ENCODE measurements at regions not wholly inside any gene's neighbourhood (a gene's known extent, or its start where the extent isn't known, plus 50 kb on each side); places are given as distances from the start of the nearest gene placed in this dataset.

DNA sequence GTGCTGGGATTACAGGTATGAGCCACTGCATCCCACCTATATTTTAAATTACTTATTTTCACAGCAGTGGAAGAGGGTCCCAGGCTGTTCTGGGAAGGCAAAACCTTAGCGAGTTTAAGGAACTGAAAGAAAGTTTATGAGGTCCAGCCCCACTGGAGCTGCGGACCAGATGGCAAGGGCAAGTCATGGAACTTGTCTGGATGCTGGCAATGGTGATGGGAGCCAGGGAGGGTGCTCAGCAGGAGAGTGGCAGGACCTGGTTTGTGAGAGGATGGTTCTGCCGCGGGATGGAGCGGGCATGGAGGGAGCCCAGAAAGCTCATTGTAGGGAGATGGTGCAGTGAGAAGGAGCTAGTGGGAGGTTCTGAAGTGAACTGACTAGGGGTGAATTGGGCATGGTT lies 50.6 kb upstream of the SLC45A1 start:
- DNase-seq (ENCODE audit: low read depth), result no peak

DNA sequence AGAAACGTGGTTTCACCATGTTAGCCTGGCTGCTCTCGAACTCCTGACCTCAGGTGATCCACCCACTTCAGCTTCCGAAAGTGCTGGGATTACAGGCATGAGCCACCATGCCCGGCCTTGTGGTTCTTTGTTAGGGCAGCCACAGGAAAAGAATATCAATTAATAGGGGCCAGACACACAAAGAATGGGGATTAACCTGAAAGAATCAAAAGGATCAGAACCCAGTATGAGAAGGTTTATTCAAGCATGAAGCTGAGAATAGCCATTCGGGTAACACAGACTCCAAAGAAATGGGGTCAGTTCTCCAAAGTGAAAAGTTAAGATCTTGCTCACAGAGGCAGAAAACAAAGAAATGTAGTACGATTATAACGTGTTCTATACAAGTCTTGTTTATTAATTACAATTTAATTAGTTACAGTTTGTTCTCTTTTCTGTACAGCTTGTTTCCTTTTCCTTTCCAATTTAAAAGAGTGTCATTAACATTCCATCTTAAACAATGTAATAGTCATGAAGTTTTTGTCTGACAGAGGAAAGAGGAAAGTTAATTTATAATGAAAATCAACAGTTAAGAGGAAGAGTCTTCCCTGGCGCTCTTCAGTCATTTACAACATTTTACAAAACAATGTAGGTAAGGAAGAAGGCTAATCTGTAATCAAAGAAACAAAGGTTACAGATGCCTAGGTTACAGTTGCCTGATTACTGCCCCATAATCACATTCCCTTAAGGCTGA lies 51.3 kb upstream of the SLC45A1 start:
- DNase-seq (ENCODE audit: low read depth), result peak; percentile 91

DNA sequence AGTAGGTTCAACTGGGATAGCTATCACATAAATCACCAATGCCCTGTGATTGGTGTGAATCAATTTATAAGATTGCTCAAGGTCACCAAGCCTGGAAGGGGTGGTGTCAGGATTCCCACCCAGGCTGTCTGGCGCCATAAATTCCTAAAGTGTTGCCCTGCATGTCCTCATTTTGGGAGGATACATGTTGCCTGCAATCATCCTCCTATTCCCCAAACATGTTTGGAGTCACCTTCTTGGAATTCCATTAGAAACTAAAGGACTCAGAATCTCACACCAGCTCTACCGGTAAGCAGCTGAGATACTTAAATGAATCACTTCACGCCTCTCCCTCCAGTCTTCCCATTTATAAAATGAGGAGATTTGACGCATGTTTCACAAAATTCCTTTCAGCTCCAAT lies 54.1 kb upstream of the SLC45A1 start:
- DNase-seq (ENCODE audit: low read depth), result no peak

DNA sequence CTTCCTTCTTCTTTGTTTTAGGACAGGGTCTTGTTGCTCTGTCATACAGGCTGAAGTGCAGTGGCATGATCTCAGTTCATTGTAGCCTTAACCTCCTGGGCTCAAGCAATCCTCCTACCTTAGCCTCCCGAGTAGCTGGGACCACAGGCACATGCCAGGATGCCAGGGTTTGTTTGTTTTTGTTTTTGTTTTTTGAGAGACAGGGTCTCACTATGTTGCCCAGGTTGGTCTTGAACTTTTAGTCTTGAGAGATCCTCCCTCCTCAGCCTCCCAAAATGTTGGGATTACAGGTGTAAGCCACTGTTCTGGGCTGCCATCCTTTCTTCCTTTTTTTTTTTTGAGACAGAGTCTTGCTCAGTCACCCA lies 56.5 kb upstream of the SLC45A1 start:
- DNase-seq (ENCODE audit: low read depth), result no peak

DNA sequence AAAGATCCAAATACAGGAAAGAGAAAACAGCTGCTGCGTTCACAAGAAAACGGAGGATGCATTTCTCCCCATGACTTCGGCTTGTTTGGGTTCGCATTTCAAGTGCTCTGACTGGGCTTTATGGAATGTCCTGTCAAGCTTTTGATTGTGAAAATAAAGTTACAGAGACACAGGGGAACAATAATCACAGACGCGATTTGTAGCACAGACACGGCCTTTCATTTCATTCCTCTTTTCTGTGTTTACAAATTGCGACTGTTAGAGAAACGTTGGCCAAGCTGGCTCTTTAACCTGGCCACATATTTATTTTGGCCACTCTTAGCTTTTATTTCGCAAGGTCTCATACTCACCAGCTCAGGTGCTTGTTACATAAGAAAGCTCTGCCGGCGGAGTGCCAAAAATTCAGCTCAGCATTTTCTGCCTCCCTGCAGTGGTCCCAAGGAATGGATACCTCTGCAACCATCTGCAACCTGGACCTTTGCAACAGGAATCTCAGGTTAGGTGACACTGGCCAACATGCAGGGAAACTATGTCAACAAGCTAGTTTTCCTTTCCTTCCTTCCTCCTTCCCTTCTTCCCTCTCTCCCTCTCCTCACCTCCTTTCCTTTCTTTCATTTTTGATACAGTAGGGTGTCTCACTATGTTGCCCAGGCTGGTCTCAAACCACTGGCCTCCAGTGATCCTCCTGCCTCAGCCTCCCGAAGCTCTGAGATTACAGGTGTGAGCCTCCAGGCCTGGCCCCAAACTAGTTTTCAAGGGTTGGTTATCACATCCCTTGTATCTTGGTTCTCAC lies 58.2 kb upstream of the SLC45A1 start:
- DNase-seq (ENCODE audit: low read depth), result peak; percentile 95

DNA sequence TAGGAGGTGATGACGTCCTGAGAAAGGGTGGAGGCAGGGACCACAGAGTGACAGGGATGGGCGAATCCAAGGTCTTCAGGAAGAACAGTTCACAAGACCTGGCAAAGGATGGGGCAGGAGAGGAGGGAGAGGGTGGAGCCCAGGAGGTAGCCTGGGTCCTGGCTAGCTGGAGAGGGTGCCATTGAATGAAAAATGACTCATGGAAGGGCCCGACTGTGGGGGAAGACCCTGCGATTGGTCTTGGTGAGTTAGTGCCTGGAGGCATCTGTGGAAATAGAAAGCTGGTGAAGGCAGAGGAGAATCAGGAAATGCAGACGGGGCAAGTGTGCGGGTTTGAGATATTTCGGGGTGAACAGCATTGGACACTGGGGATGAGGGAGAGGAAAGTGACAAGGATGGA lies 60.3 kb upstream of the SLC45A1 start:
- peak; percentile 54 for DNase-seq (ENCODE audit: low read depth)

DNA sequence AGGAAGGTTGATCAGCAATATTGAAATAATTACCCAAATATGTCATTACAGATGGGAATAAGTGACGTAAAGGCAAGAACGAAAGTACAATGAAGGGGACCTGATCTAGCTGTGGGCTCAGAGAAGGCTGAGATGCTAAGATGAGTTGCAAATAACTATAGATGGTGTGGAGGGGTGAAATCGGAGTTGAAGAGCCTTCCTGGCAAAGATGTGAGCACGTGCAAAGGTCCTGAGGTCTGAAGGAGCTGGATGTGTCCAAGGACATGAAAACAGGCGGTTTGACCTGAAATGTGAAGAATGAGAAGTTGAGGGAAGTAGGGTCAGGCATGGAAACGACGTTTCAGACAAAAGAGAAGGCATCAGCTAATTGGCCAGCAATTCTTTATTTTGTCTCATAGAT lies 61.6 kb upstream of the SLC45A1 start:
- DNase-seq (ENCODE audit: low read depth), result no peak

DNA sequence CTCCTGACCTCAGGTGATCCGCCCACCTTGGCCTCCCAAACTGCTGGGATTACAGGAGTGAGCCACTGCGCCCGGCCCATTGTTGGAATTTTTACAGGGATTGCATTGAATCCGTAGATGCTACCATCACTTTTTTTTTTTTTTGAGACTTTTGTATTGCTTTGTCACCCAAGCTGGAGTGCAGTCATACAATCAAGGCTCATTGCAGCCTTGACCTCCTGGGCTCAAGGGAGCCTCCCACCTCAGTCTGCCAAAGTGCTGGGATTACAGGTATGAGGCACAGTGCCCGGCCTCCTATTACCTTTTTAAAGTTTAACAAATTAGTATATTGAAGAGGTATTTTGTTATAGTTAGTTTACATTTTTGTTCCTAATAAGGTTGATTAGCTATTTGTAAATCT lies 62.2 kb upstream of the SLC45A1 start:
- no peak for DNase-seq (ENCODE audit: low read depth)

DNA sequence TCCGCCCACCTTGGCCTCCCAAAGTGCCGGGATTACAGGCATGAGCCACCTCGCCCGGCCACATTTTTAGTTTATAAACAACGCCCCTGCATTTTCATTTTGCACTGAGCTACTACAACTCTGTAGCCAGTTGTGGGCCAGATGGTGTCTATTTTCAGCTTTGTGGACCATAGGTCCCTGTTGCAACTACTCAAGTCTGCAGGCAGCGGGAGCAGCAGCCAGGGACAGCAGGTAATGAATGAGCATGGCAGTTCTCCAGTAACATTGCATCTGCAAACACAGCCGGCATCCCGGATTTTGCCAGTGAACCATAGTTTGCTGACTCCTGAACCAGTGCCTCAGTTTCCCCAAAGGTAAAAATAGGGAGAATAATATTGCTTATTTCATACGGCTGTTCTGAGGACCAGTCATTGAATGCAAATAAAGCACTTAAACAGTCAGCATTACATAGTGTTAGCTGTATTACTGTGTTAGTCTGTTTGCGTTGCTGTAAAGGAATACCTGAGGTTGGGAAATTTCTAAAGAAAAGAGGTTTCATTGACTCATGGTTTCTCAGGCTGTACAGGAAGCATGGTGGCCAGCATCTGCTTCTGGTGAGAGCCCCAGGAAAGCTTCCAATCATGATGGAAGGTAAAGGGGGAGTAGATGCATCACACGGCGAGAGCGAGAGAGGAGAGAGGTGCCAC lies 65.5 kb upstream of the SLC45A1 start:
- DNase-seq (ENCODE audit: low read depth), result no peak

DNA sequence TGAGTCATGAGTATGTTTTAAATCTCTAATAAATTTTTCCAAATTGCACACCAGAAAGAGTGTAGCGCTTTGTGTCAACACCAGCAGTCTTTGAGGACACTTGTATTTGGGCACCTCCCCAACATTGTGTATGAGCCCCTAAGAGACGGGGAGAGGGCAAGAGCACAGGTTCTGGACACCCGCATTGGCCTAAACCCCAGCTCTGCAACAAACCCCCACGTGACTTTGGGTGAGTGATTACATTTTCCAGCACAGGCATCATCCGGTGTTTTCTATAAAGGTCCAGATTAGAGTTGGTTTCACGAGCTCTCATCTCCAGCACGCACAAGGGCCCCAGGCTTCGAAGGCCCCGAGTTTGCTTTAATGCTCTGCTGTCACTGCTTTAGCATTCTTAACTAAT lies 66.3 kb upstream of the SLC45A1 start:
- no peak for DNase-seq (ENCODE audit: low read depth)

DNA sequence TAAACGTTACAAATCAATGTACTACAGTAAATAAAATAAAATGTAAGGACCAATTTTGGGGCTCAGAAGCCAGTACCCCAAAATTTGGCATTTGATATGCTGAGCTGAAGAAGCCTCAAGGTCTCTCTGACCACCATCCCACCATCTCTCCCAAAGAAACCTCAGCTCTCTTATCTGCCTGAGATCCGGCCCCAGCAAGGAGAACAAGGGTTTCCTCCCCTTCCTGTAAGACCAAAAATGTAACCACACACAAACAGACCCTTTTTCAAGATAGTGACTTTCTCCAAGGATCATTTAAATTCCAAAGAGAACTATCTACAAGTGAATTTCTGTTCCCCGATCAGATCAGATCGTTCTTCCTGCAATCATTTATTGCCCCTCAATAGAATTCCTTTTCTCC lies 68.1 kb upstream of the SLC45A1 start:
- no peak for DNase-seq (ENCODE audit: low read depth)

DNA sequence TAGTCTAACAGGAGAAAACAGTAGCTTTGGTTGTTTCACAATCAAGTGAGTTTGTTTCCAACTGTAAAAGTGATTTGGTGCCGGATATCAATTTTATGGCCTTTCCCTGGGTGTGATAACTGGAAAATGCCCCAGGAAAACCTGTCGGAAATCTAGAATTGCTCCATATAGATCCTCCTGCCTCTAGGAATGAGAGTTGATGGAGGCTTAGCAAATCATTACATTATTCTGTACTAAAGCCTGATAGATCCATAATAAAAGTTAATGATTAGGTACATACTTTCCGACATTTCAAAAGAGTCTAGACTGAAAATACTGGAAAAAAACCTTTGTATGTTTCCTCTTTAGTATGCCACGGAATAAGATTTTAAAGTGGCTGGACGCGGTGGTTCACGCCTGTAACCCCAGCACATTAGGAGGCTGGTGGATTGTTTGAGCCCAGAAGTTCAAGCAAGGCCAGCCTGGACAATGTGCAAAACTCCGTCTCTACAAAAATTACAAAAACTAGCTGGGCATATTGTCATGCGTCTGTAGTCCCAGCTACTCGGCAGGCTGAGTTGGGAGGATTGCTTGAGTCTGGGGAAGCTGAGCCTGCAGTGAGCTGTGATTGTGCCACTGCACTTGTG lies 70.0 kb upstream of the SLC45A1 start:
- peak; percentile 85 for DNase-seq (ENCODE audit: low read depth)

DNA sequence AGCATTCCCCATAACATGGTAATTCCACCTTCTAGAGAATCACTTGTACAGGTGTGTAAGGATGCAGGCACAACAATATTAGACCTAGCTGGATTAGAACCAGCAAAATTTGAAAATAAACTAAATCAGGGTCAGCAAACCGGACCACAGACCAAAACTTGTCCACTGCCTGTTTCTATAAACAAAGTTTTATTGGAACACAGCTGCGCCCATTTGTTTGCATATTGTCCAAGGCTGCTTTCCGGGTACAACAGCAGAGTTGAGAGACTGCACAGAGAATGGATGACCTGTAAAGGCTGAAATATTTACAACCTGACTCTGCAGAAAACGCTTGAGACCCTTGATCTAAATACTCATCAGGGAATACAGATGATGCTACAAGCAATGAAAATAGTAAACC lies 73.6 kb upstream of the SLC45A1 start:
- no peak for DNase-seq (ENCODE audit: low read depth)

DNA sequence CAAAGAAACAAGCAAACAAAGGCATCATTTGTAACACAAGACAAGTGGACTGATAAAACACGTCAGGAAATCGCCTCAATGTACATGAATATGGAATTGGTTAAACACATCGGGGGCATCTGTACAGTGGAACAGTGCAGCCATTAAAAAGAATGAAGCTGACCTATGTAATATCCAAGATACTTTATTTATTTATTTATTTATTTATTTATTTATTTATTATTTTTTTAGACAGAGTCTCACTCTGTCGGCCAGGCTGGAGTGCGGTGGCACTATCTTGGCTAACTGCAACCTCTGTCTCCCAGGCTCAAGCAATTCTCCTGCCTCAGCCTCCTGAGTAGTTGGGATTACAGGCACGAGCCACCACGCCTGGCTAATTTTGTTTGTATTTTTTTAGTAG lies 75.4 kb upstream of the SLC45A1 start:
- DNase-seq (ENCODE audit: low read depth), result no peak

DNA sequence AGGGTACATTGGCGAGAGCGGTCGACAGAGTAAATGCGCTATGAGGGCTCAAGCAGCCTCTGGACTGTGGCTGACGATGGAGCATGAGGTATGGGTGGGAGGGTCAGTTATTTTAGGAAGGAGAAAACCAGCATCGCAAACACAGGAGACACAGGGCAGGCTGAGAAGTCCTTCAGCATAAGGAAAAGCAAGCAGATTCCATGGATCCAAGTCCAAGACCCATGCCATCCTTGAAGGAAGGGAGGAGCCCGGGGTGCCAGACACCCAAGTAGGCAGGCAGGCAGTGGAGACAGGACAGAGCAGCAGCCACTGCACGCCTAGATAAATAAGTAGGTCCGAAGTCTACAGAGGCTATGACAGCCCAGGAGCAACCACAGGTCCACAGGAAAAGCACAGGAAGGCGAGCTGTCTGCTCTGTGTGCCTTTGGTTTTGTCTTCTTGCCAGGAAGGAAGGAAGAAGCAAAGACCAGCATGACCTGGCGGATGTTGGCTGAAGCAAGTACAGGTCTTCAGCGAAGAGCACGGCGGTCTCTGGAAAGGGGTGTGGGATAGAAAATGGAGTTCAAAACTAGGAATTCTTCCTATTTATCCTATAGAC lies 76.4 kb upstream of the SLC45A1 start:
- no peak for DNase-seq (ENCODE audit: low read depth)

DNA sequence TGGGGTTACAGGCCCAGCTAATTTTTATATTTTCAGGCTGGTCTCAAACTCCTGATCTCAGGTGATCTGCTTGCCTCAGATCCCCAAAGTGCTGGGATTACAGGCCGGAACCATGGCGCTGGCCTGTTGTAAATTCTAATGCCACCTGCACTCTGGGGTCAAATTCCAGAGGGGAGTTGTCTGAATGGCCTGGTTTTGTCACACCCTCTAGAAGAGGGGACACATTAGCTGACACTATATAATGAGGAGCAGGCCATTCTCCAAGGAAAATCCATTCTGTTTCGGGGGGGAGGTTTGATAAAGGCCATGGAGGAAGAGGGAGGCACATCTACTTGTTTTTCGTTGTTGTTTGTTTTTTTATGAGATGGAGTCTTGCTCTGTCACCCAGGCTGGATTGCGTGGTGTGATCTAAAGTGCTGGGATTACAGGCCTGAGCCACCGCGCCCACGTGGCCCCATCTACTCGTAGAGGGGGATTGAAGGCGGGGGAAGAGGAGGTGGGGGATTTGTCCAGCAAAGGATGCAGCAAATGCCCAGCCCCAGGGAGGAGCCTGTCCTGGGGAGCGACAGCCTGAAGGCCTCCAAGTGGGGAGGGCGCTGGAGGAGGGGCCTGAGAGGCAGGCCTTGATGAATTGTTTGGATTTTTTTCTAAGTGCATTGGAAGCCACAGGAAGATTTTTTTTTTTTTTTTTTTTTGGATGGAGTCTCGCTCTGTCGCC lies 78.4 kb upstream of the SLC45A1 start:
- no peak for DNase-seq (ENCODE audit: low read depth)

DNA sequence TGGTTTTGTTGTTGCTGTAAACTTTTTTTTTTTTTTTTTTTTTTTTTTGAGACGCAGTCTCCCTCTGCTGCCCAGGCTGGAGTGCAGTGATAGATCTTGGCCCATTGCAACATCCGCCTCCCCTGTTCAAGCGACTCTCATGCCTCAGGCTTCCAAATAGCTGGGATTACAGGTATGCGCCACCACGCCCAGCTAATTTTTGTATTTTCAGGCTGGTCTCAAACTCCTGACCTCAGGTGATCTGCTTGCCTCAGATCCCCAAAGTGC lies 78.9 kb upstream of the SLC45A1 start:
- peak; percentile 65 for DNase-seq (ENCODE audit: low read depth)

DNA sequence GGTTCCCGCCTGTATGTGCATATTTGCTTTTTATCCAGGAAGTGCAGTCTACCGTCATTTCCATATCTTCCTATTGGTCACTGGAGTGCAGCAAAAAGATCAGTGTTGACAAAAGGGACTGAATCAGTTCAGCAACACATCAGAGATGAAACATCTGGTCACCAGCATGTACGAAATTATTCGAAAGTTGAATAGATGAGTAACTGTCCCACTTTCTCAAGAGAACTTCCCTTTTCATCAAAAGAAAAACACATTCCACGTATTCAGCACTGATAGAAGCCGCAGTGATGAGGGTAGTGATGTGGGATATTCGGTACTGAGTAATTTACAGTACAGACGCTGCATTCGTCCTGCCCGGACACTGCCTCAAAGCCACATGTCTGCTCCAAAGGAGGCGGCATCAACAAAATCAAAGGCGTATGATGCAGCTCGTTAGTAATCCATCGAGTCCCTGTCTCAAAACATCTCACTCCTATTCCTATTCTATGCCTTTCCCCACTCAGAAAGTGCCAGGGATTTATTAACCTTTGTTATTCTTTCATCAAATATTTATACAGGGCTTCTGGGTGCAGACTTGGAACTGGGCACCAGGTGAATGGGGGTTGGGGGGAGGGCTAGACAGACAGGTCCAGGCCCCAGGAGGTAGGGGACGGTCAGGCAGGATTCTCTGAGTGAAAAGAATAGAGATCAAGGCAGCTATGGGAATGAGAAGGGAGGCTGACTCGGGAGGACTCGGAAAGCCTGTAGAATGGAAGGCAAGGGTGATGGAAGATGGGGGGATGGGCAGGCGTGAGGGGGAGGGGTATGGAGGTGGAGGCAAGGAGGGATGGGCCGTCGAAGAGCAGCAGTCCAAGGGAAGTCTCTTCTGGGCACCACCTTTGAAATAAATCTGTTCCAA lies 79.5 kb upstream of the SLC45A1 start:
- no peak for DNase-seq (ENCODE audit: low read depth)

DNA sequence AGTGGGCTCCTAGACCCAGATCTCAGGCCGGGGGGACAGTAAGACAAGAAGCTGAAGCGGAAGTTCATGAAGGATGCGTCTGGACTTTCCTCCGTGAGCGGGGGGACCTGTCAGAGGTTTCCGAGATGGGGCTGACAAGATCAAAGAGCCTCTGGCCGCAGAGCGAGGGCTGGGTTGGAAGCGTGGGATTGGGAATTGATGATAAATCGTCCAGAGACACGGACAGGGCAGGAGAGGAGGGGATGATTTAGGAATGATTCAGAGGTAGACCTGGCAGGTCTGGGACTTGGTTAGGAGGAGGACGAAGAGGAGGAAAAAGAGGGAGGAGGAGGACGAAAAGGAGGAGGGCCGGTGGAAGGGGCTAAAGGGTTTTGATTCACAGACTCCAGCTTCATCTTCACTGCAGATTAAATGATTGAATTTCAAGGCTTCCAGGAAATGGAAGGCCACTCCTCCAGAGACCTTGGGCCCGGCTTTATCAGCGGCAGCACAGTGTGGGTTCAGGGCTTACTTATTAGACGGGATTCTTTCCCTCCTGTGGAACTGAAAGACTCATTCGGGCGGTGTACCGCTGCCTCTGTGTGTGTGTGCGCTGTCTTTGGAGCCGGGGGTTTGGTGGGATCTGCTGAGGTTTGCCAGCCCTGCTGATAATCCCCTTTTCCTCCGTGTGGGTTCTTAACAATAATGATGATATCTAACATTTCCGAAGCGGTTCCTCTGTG lies 85.7 kb upstream of the SLC45A1 start:
- DNase-seq (ENCODE audit: low read depth), result no peak

DNA sequence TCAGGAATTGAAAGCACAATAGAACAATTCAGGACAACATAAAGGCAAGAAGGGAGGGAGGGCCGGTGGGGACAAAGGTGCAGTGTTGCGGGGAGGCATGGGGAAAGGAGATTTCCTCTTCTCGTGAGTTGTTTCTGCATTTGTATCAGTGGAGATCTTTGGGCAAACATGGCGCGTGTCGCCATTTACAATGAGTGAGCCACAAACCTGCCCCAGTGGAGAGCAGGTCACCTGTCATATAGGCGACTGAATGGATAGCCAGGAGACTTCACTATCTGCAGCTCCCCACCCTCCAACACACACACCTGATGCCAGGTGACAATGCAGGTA lies 87.7 kb upstream of the SLC45A1 start:
- DNase-seq (ENCODE audit: low read depth), result no peak
